GM10248 (cell line): ENCODE measurements at regions not wholly inside any gene's neighbourhood (a gene's known extent, or its start where the extent isn't known, plus 50 kb on each side); places are given as distances from the start of the nearest gene placed in this dataset.

Experiments used
- CTCF ChIA-PET: fragments of 300-600 bp; sonication (Branson Sonifier 250); formaldehyde crosslinking; extraction: SDS; loops from one replicate; lab custom pipeline; 2021; ENCODE audit warnings: antibody characterized with exemption; lab: Yijun Ruan, JAX
- POLR2A ChIA-PET: fragments of 350-650 bp; sonication (Branson Sonifier 250); formaldehyde crosslinking; extraction: SDS; loops from one replicate; lab custom pipeline; 2020; ENCODE audit warnings: antibody characterized with exemption; lab: Yijun Ruan, JAX
- DNase-seq: peaks from one replicate; pipeline ENCODE4 v3.0.0; 2012; ENCODE audit errors: extremely low spot score
- TF ChIP-seq, protein P1 (sequence below): IDR thresholded peaks from 2 replicates; pipeline ENCODE4 v1.5.1; 2012; ENCODE audit warnings: mild to moderate bottlenecking, low read depth; ENCODE audit errors: extremely low read depth, missing control alignments, control extremely low read depth

DNA sequence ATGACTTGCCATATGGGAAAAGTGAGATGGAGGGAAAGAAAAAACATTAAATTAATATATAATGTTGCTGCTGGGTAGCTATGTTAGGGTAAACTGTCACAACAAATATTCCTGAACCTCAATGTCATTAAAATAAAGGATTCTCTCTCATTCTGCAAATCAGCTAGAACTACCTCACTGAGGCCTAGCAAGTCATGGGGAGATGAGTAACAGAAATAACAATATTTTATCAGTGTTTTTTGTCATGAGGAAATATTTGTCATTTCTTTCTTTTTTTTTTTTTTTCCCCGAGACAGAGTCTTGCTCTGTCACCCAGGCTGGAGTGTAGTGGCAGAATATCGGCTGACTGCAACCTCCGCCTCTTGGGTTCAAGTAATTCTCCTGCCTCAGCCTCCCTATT, 1282.3 kb upstream of the NRXN1 start:
- ChIA-PET POLR2A (no interaction called here), CTCF (no interaction called here)
- TF ChIP-seq, protein P1, sequence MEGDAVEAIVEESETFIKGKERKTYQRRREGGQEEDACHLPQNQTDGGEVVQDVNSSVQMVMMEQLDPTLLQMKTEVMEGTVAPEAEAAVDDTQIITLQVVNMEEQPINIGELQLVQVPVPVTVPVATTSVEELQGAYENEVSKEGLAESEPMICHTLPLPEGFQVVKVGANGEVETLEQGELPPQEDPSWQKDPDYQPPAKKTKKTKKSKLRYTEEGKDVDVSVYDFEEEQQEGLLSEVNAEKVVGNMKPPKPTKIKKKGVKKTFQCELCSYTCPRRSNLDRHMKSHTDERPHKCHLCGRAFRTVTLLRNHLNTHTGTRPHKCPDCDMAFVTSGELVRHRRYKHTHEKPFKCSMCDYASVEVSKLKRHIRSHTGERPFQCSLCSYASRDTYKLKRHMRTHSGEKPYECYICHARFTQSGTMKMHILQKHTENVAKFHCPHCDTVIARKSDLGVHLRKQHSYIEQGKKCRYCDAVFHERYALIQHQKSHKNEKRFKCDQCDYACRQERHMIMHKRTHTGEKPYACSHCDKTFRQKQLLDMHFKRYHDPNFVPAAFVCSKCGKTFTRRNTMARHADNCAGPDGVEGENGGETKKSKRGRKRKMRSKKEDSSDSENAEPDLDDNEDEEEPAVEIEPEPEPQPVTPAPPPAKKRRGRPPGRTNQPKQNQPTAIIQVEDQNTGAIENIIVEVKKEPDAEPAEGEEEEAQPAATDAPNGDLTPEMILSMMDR: no peak
- no peak for DNase-seq

DNA sequence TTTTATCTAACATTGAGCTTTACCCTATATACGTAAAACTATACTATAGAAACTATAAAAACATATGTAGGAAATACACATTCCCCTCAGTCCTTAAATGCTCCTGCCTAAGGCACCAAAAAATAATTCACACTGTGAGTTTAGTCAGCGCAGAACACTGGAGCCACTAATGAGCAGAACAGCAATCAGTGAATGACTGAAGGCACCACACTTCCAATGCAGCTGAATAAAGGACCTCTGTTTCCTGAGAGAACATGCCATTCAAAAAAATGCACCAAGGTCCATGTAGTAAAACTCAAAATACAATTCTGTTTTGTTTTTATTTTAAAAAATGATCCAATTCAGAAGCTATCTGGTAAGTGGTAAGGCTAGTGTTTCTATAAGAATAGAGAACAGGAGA, 1280.6 kb upstream of the NRXN1 start:
- ChIA-PET CTCF (interaction anchor here (0.8 to 1.5 kb wide), 2 partner anchors 11 to 23 kb away, joined by 3 to 6 read pairs; no protein-coding TSS in a partner anchor), POLR2A (no interaction called here)
- DNase-seq: no peak
- TF ChIP-seq, protein P1: no peak

DNA sequence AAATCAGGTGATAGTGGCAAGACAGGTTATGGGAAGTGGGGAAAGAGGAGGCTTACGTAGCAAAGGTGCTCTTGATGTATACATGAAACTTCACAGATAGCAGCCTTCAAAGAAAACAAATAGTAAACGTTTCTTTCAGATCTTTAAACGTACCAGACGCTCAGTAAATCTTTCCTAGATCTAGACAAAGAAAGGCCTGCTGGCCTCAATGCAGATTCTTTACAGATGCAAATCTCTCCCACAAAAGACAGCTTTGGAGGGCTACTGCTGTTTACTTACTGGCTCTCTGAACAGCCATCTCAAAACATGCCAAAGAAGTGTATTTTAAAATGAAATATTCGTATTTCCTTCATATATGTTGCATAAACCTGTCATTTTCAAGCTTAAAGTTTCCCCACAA, 1279.9 kb upstream of the NRXN1 start:
- CTCF ChIA-PET: interaction anchor here (0.8 kb wide), 1 partner anchor 11 kb away, joined by 3 read pairs; no protein-coding TSS in a partner anchor
- POLR2A ChIA-PET: no interaction called here
- no peak for DNase-seq
- TF ChIP-seq, protein P1: no peak

DNA sequence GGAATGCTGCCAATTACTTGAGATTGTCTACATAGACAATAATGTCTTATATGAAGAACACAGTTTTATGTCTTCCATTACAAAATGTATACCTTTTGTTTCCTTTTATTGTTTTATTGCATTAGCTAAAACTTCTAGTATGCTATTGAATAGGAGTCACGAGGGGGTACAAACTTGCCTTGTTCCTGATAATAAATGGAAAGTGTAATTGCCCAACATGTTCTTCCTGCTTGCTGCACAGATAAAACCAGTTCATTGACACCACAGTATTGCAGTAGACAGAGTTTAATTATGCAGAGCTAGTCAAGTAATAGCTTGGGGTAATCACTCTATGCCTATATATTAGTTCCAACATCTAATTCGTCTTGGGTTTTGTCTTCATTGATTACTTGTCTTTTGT, 1276.2 kb upstream of the NRXN1 start:
- ChIA-PET CTCF (no interaction called here), POLR2A (no interaction called here)
- TF ChIP-seq, protein P1: no peak

DNA sequence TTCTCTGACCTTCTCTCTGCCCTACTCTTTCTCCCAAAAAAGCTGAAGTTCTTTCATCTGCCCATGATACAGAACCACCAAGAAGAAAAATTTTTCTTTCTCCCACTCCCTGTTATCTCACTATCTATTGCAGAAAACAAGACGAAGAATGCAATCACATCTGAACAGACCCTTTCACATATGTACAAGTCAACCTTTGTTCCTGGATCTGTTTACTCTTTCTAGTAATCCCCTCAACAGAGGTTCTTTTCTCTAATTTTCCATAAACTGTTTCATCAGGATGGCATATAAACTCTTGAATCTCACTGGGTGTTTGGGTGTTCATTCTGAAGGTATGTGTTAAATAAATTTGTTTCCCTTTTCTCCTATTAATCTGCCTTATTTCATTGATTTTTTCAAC, 1262.7 kb upstream of the NRXN1 start:
- DNase-seq: no peak
- CTCF ChIA-PET: no interaction called here
- TF ChIP-seq, protein P1: no peak
- POLR2A ChIA-PET: no interaction called here

More for the DNA sequence above, 1276.2 kb upstream of the NRXN1 start:
- no peak for DNase-seq

DNA sequence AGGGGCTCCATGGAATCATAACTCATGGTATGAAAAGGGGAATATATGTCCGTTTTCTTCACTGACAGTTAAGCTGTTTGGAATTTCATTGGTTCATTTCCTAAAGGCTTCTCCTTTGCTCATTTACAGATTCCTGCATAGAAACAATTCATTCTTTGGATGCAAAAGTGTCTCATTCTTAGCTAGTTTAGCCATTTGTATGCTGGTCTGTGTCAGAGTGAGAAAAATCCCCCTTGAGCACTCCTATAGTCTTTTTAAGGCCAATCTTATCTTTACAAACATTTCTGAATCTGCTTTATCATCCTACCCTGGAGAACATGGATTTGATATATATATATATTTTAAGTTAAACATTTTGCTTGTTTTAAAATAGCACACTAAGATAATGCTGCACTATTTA, 1260.9 kb upstream of the NRXN1 start:
- DNase-seq: no peak
- ChIA-PET CTCF (no interaction called here), POLR2A (no interaction called here)
- TF ChIP-seq, protein P1: no peak
